Stomach smooth muscle (tissue), 2 donors: ENCODE measurements at regions not wholly inside any gene's neighbourhood (a gene's known extent, or its start where the extent isn't known, plus 50 kb on each side); places are given as distances from the start of the nearest gene placed in this dataset.

ENCODE experiments used
- H3K27ac ChIP-seq: one replicate; pipeline ENCODE4 v1.7.0; 2013; ENCODE audit warnings: mild to moderate bottlenecking, low read length, inconsistent platforms
- H3K27me3 ChIP-seq, 2 donors: one replicate each; pipeline ENCODE4 v1.7.0; 2013; ENCODE audit warnings: low read length in 2 of 2; ENCODE audit not compliant: insufficient read depth in 2 of 2, control insufficient read depth in 1 of 2
- H3K36me3 ChIP-seq, 2 donors: one replicate each; pipeline ENCODE4 v1.7.0; 2013; ENCODE audit warnings: low read length in 2 of 2; ENCODE audit not compliant: control insufficient read depth in 2 of 2, insufficient read depth in 2 of 2
- H3K4me1 ChIP-seq: one replicate; pipeline ENCODE4 v1.7.0; 2013; ENCODE audit warnings: low read length; ENCODE audit not compliant: control insufficient read depth, insufficient read depth
- H3K4me3 ChIP-seq, 2 donors: one replicate each; pipeline ENCODE4 v1.7.0; 2013; ENCODE audit warnings: low read length in 2 of 2
- H3K9ac ChIP-seq, 2 donors: one replicate each; pipeline ENCODE4 v1.7.0; 2013; ENCODE audit warnings: low read length in 2 of 2, mild to moderate bottlenecking in 1 of 2
- H3K9me3 ChIP-seq, 2 donors: one replicate each; pipeline ENCODE4 v1.7.0; 2013; ENCODE audit warnings: low read length in 2 of 2; ENCODE audit not compliant: control insufficient read depth in 2 of 2
- donor health status: healthy.
- donor health status: Pancreatic carcinoma.

- no peaks in the 10 kb centered on the region for H3K4me1 ChIP-seq
- no peaks in the 10 kb centered on the region for H3K27me3 ChIP-seq
- H3K9ac ChIP-seq: no peak overlapping the region
- H3K9me3 ChIP-seq: peaks cover 0 to 12% of the 10 kb centered on the region in 2 donors
- H3K4me3 ChIP-seq: no peak overlapping the region
- no peak overlapping the region for H3K27ac ChIP-seq
- H3K36me3 ChIP-seq: no peaks in the 10 kb centered on the region
Measured at GRCh38 chr12:17550011-17550410, 540.0 kb downstream of the RERGL start.

- Histone ChIP-seq H3K4me3 (no peak overlapping the region), H3K4me1 (no peaks in the 10 kb centered on the region), H3K9me3 (peaks cover 0 to 14% of the 10 kb centered on the region in 2 donors), H3K36me3 (no peaks in the 10 kb centered on the region), H3K9ac (no peak overlapping the region), H3K27me3 (no peaks in the 10 kb centered on the region), H3K27ac (no peak overlapping the region)
Measured at GRCh38 chr12:17540921-17541320, 549.1 kb downstream of the RERGL start.

- Histone ChIP-seq H3K27ac (no peak overlapping the region), H3K36me3 (no peaks in the 10 kb centered on the region), H3K4me3 (no peak overlapping the region), H3K9me3 (peaks cover 0 to under 1% of the 10 kb centered on the region in 2 donors), H3K4me1 (no peaks in the 10 kb centered on the region), H3K27me3 (no peaks in the 10 kb centered on the region), H3K9ac (no peak overlapping the region)
Measured at GRCh38 chr12:17528394-17528793, 561.6 kb downstream of the RERGL start.

- Histone ChIP-seq H3K9ac (no peak overlapping the region), H3K9me3 (no peaks in the 10 kb centered on the region), H3K36me3 (no peaks in the 10 kb centered on the region), H3K4me1 (no peaks in the 10 kb centered on the region), H3K27me3 (no peaks in the 10 kb centered on the region), H3K4me3 (no peak overlapping the region), H3K27ac (no peak overlapping the region)
Measured at GRCh38 chr12:17527021-17527420, 563.0 kb downstream of the RERGL start.

- Histone ChIP-seq H3K4me3 (no peak overlapping the region), H3K9me3 (no peaks in the 10 kb centered on the region), H3K4me1 (no peaks in the 10 kb centered on the region), H3K9ac (no peak overlapping the region), H3K27me3 (no peaks in the 10 kb centered on the region), H3K27ac (no peak overlapping the region), H3K36me3 (no peaks in the 10 kb centered on the region)
Measured at GRCh38 chr12:17511369-17511768, 578.6 kb downstream of the RERGL start.

GRCh38 chr12:17507336-17507735 is 582.7 kb downstream of the RERGL start:
- no peaks in the 10 kb centered on the region for H3K27me3 ChIP-seq
- no peaks in the 10 kb centered on the region for H3K9me3 ChIP-seq
- no peak overlapping the region for H3K4me3 ChIP-seq
- no peak overlapping the region for H3K27ac ChIP-seq
- H3K9ac ChIP-seq: no peak overlapping the region
- H3K36me3 ChIP-seq: no peaks in the 10 kb centered on the region
- no peaks in the 10 kb centered on the region for H3K4me1 ChIP-seq

GRCh38 chr12:17503742-17504141 is 586.3 kb downstream of the RERGL start:
- Histone ChIP-seq H3K9ac (no peak overlapping the region), H3K27ac (no peak overlapping the region), H3K4me1 (no peaks in the 10 kb centered on the region), H3K4me3 (no peak overlapping the region), H3K27me3 (no peaks in the 10 kb centered on the region), H3K36me3 (no peaks in the 10 kb centered on the region), H3K9me3 (no peaks in the 10 kb centered on the region)

- no peak overlapping the region for H3K9ac ChIP-seq
Measured at GRCh38 chr12:17489452-17489851, 600.5 kb downstream of the RERGL start.

GRCh38 chr12:17478908-17479673 is 610.9 kb downstream of the RERGL start:
- no peak overlapping the region for H3K4me3 ChIP-seq
- H3K27me3 ChIP-seq: no peaks in the 10 kb centered on the region
- H3K9me3 ChIP-seq: peaks cover 0 to 6% of the 10 kb centered on the region in 2 donors
- H3K27ac ChIP-seq: no peak overlapping the region
- no peak overlapping the region for H3K9ac ChIP-seq
- H3K36me3 ChIP-seq: no peaks in the 10 kb centered on the region
- no peaks in the 10 kb centered on the region for H3K4me1 ChIP-seq

More at GRCh38 chr12:17489452-17489851, 600.5 kb downstream of the RERGL start:
- no peak overlapping the region for H3K27ac ChIP-seq
- H3K27me3 ChIP-seq: no peaks in the 10 kb centered on the region
- no peaks in the 10 kb centered on the region for H3K4me1 ChIP-seq
- no peaks in the 10 kb centered on the region for H3K36me3 ChIP-seq
- no peaks in the 10 kb centered on the region for H3K9me3 ChIP-seq
- no peak overlapping the region for H3K4me3 ChIP-seq

GRCh38 chr12:17470460-17470859 is 619.5 kb downstream of the RERGL start:
- Histone ChIP-seq H3K4me1 (no peaks in the 10 kb centered on the region), H3K36me3 (no peaks in the 10 kb centered on the region), H3K9me3 (no peaks in the 10 kb centered on the region), H3K27ac (no peak overlapping the region), H3K9ac (no peak overlapping the region), H3K4me3 (no peak overlapping the region), H3K27me3 (no peaks in the 10 kb centered on the region)

GRCh38 chr12:17459214-17459613 is 630.8 kb downstream of the RERGL start:
- Histone ChIP-seq H3K27me3 (no peaks in the 10 kb centered on the region), H3K27ac (no peak overlapping the region), H3K4me3 (no peak overlapping the region), H3K9me3 (no peaks in the 10 kb centered on the region), H3K36me3 (no peaks in the 10 kb centered on the region), H3K9ac (no peak overlapping the region), H3K4me1 (no peaks in the 10 kb centered on the region)
